ENCODE measurements at regions not wholly inside any gene's neighbourhood (a gene's known extent, or its start where the extent isn't known, plus 50 kb on each side); places are given as distances from the start of the nearest gene placed in this dataset.

GRCh38 chr11:134539285-134539684 is 127.2 kb upstream of the B3GAT1 start:
- Mint-ChIP-seq H3K36me3 (ENCODE audit: low read depth) (no peaks in the 10 kb centered on the region), H3K9me3 (no peaks in the 10 kb centered on the region), H3K4me1 (ENCODE audit: low read depth) (no peaks in the 10 kb centered on the region), H3K27me3 (ENCODE audit: insufficient read depth) (peaks cover 17% of the 10 kb centered on the region), H3K27ac (no peak overlapping the region), H3K4me3 (no peak overlapping the region)
- intact Hi-C loops (cut with micrococcal nuclease), result no loop called here
- DNase-seq (ENCODE audit: low spot score), result no peak

DNA sequence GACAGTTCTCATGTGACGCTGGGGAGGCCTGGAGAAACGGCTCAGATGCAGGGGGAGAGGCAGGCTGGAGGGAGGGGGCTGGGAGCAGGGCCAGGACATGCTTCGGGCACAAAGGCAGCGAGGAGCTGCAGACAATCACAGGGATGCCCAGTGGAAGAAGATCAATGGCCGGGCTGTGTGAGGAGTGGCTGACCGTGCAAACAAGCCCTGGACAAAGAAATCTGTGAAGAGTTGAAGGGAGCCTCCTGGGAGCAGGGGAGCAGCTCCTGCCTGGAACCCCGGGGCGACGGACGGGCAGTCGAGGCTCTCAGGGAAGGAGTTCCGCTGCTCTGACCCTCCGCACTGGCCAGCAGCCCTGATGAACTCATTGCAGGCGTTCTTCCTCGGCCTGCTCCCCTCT is 126.7 kb upstream of the B3GAT1 start:
- H3K36me3 Mint-ChIP-seq (ENCODE audit: low read depth), result no peaks in the 10 kb centered on the region
- no peaks in the 10 kb centered on the region for H3K9me3 Mint-ChIP-seq
- peaks cover 17% of the 10 kb centered on the region for H3K27me3 Mint-ChIP-seq (ENCODE audit: insufficient read depth)
- H3K4me1 Mint-ChIP-seq (ENCODE audit: low read depth), result no peaks in the 10 kb centered on the region
- no peak overlapping the region for H3K27ac Mint-ChIP-seq
- intact Hi-C loops (cut with micrococcal nuclease), result no loop called here
- no peak for DNase-seq (ENCODE audit: low spot score)
- H3K4me3 Mint-ChIP-seq, result no peak overlapping the region

GRCh38 chr11:134537941-134538340 is 125.9 kb upstream of the B3GAT1 start:
- Mint-ChIP-seq H3K9me3 (no peaks in the 10 kb centered on the region), H3K4me1 (ENCODE audit: low read depth) (no peaks in the 10 kb centered on the region), H3K27me3 (ENCODE audit: insufficient read depth) (peaks cover 14% of the 10 kb centered on the region), H3K27ac (no peak overlapping the region), H3K4me3 (no peak overlapping the region), H3K36me3 (ENCODE audit: low read depth) (no peaks in the 10 kb centered on the region)
- no peak for DNase-seq (ENCODE audit: low spot score)
- intact Hi-C loops (cut with micrococcal nuclease), result no loop called here

DNA sequence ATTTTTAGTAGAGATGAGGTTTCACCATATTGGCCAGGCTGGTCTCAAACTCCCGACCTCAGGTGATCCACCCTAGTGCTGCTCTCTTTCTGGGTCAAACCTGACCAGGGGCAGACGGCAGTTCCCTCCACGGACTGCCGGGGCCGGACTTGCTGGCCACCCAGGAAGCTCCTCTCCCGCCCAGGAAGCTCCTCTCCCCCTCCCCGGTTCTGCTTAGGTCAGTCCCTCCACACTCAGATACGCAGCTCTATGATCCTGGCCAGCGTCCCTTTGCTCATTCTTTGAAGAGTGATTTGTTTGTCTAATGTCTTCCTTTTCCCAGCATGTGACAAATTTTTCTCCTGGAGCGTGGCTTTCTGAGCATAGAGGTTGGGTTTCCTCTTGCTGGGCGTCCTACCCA is 125.3 kb upstream of the B3GAT1 start:
- Mint-ChIP-seq H3K27me3 (ENCODE audit: insufficient read depth) (peaks cover 11% of the 10 kb centered on the region), H3K4me3 (no peak overlapping the region), H3K36me3 (ENCODE audit: low read depth) (no peaks in the 10 kb centered on the region), H3K9me3 (no peaks in the 10 kb centered on the region), H3K4me1 (ENCODE audit: low read depth) (no peaks in the 10 kb centered on the region), H3K27ac (no peak overlapping the region)
- intact Hi-C loops (cut with micrococcal nuclease), result no loop called here
- no peak for DNase-seq (ENCODE audit: low spot score)

DNA sequence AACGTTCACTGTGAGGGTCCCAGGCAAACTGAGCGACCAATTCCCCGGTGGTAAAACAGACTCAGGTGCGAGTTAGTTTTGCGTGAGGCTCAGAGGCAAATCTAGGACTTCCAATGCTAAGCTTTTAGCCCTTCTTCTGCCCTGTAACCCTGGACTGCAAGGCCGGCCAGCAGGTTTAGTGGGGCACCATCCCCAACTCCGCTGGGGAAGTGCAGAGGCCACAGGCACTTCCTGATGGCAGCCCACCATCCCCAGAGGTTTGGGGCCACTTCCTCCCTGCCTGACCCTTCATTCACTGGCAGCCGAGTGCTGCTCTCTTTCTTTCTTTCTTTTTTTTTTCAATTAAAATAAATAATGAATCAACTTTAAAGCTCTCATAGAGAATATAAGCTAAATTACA is 124.6 kb upstream of the B3GAT1 start:
- Mint-ChIP-seq H3K27ac (no peak overlapping the region), H3K4me1 (ENCODE audit: low read depth) (no peaks in the 10 kb centered on the region), H3K27me3 (ENCODE audit: insufficient read depth) (peaks cover 11% of the 10 kb centered on the region), H3K36me3 (ENCODE audit: low read depth) (no peaks in the 10 kb centered on the region), H3K9me3 (no peaks in the 10 kb centered on the region), H3K4me3 (no peak overlapping the region)
- DNase-seq (ENCODE audit: low spot score), result no peak
- intact Hi-C loops (cut with micrococcal nuclease), result no loop called here

DNA sequence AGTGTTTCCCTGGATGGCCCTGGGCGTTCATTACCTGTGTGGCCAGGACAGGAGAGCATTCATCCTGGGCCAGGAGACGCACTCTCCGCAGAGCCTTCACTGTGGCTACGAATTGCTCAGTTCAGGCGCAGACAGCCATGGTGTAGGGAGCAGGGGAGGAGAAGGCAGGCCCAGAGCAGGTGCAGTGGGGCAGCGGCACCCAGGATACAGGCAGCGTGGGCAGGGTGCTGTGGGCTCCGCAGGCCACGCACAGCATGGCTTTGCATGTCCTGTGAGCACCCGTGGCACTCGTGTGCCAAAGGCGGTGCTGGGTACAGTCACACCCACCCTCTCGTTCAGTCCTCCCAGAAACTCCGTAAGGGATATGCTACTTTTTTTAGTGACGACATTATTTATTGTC is 124.2 kb upstream of the B3GAT1 start:
- Mint-ChIP-seq H3K27me3 (ENCODE audit: insufficient read depth) (peaks cover 11% of the 10 kb centered on the region), H3K4me3 (no peak overlapping the region), H3K36me3 (ENCODE audit: low read depth) (no peaks in the 10 kb centered on the region), H3K9me3 (no peaks in the 10 kb centered on the region), H3K4me1 (ENCODE audit: low read depth) (no peaks in the 10 kb centered on the region), H3K27ac (no peak overlapping the region)
- intact Hi-C loops (cut with micrococcal nuclease), result no loop called here
- no peak for DNase-seq (ENCODE audit: low spot score)

DNA sequence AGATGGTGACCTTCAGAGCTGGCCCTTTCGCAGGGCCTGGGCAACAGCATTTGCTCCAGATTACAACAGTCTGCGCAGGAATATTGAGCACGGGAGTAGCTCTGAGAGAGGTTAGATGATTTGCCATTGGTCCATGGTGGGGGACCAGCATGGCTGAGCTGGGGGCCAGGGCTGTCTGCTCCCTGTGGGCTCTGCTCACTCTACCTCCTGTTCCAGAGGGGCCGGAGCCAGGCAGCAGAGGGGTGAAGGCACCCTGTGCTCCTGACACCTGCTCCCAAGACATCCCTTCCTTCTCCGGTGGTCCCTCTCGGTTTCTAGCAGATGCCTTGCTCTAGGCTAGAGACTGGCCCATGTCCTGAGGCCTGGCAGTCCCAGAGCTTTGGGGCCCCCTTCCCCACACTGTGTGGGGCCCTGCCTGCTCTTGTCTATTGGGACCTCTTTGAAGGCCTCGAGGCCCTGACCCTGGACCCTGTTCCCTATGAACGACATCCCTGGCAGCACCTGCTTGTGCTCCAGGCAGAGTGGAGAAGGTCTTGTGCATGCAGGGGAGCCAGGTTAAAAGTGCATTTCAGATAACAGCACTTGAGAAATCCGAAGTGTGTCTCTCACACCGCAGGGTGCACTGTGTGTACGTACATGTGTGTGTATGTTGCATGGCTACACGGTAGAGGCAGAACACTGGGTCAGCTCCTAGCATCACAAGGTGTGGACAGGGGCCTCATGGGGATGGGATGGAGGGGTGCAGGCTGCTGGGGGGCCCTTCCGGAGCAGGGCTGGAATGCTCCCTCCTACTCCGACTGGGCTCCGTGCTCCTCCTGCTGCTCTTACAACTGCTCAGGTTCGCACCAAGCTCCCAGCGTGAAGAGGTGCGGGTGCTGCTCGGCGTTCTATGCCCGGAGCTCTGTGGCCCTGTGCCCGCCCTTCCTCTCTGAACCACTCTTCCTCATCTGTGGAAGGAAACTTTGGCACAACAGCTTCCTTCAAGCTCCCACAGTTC is 123.3 kb upstream of the B3GAT1 start:
- H3K27me3 Mint-ChIP-seq (ENCODE audit: insufficient read depth), result peaks cover 11% of the 10 kb centered on the region
- no peaks in the 10 kb centered on the region for H3K36me3 Mint-ChIP-seq (ENCODE audit: low read depth)
- H3K27ac Mint-ChIP-seq, result no peak overlapping the region
- no peaks in the 10 kb centered on the region for H3K4me1 Mint-ChIP-seq (ENCODE audit: low read depth)
- DNase-seq (ENCODE audit: low spot score), result no peak
- intact Hi-C loops (cut with micrococcal nuclease), result no loop called here
- H3K9me3 Mint-ChIP-seq, result no peaks in the 10 kb centered on the region
- H3K4me3 Mint-ChIP-seq, result no peak overlapping the region

GRCh38 chr11:134533511-134533910 is 121.5 kb upstream of the B3GAT1 start:
- H3K36me3 Mint-ChIP-seq (ENCODE audit: low read depth), result no peaks in the 10 kb centered on the region
- intact Hi-C loops (cut with micrococcal nuclease), result no loop called here
- H3K4me1 Mint-ChIP-seq (ENCODE audit: low read depth), result no peaks in the 10 kb centered on the region
- DNase-seq (ENCODE audit: low spot score), result no peak
- H3K27ac Mint-ChIP-seq, result no peak overlapping the region
- H3K4me3 Mint-ChIP-seq, result no peak overlapping the region
- peaks cover 11% of the 10 kb centered on the region for H3K27me3 Mint-ChIP-seq (ENCODE audit: insufficient read depth)
- H3K9me3 Mint-ChIP-seq, result no peaks in the 10 kb centered on the region

DNA sequence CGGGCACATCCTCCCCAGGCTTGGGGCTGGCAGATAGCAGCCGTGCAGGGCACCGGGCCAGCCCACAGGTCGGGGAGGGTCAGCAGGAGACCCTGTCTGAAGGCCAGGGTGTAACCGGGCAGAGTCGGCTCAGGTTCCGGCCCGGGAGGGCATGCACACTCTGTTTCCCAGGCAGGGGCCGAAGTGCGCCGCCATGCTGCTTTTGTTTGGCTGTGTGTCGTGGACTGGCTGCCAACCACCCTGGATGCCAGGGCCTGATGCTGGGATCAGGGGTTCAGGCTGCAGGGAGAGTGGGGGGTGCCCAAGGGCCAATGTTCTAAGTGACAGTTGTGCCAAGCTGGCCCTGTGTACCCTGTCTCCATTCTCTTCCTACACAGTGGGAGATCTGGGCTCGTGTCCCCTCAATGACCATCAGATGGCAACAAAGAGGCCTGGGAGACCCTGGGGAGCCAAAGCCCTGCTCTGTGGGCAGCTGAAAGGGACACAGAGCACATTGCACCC is 120.9 kb upstream of the B3GAT1 start:
- Mint-ChIP-seq H3K4me3 (no peak overlapping the region), H3K9me3 (no peaks in the 10 kb centered on the region), H3K27ac (no peak overlapping the region), H3K36me3 (ENCODE audit: low read depth) (no peaks in the 10 kb centered on the region), H3K4me1 (ENCODE audit: low read depth) (no peaks in the 10 kb centered on the region), H3K27me3 (ENCODE audit: insufficient read depth) (peaks cover 11% of the 10 kb centered on the region)
- intact Hi-C loops (cut with micrococcal nuclease), result no loop called here
- DNase-seq (ENCODE audit: low spot score), result no peak

DNA sequence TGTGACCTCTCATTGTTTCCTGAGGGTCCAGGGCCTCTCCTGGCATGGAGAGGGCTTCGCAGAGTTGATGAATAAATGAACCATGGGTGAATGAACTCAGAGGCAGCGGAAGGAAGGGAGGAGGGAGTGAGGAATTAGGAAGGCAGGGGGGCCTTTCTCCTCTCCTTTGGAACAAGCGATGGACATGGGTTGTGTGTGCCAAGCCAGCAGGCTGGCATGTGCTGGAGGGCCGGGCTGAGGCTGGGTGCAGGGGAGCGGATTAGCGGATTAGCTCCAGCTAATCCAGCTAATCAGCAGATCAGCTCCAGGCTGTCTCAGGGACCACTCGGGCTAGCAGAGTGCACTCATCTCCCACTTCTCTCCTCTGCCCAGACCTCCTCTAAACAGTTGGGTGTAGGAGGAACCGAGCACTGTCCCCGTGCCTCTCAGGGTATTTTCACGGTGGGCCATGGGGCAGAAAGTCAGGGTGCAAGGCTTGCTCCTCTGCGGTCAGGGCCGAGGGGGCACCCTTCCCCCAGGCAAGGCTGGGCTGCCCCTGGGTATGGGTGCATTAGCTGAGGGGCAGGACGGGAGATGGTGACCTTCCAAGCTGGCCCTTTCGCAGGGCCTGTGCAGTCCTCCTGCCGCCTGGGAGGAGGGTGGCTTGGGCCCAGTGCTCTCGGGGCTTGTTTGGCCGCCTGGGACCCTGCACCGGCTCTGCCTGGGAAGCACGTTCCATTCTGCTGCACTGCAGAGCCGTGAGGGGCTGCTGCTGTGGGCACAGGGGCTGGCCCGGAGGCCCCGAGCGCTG is 120.3 kb upstream of the B3GAT1 start:
- no peak overlapping the region for H3K4me3 Mint-ChIP-seq
- no peaks in the 10 kb centered on the region for H3K4me1 Mint-ChIP-seq (ENCODE audit: low read depth)
- no peaks in the 10 kb centered on the region for H3K36me3 Mint-ChIP-seq (ENCODE audit: low read depth)
- H3K27ac Mint-ChIP-seq, result no peak overlapping the region
- intact Hi-C loops (cut with micrococcal nuclease), result no loop called here
- H3K27me3 Mint-ChIP-seq (ENCODE audit: insufficient read depth), result peaks cover 8% of the 10 kb centered on the region
- no peaks in the 10 kb centered on the region for H3K9me3 Mint-ChIP-seq
- no peak for DNase-seq (ENCODE audit: low spot score)

GRCh38 chr11:134531327-134532130 is 119.5 kb upstream of the B3GAT1 start:
- intact Hi-C loops (cut with micrococcal nuclease), result no loop called here
- Mint-ChIP-seq H3K27me3 (ENCODE audit: insufficient read depth) (peaks cover 6% of the 10 kb centered on the region), H3K4me3 (no peak overlapping the region), H3K36me3 (ENCODE audit: low read depth) (no peaks in the 10 kb centered on the region), H3K4me1 (ENCODE audit: low read depth) (no peaks in the 10 kb centered on the region), H3K27ac (no peak overlapping the region), H3K9me3 (no peaks in the 10 kb centered on the region)
- no peak for DNase-seq (ENCODE audit: low spot score)

DNA sequence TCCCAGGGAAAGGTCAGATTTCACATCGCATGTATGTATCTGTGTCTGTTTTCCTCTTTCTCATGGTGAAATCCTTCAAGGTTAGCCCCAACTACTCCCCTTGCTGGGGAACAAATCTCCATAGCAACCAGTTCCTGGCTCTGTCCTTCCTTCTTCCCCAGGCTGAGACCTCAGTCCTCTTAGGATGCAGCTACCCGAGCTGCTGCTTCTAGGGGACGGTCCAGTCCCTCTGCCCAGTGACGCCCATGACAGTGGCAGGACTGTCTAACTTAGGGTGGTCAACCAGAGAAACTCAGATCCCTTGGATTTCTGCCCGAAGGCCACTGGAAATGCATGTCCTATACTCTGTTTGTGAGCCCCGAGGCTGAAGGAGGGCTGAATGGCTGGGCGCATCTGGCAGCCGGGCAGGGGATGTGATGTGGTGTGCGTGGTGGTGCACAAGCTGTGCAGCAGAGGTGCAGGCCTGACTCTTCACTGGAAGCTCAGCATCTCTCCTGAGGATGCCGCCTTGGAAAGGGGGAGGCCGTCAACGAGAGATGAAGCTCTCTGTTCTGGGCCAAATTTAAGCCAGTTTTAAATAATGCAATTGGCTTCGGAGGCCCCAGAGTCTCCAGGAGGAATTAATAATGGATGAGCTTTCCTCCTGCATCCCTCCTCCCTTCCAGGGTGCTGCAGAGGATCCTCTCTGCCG is 118.7 kb upstream of the B3GAT1 start:
- H3K27ac Mint-ChIP-seq, result no peak overlapping the region
- no peaks in the 10 kb centered on the region for H3K36me3 Mint-ChIP-seq (ENCODE audit: low read depth)
- no peak overlapping the region for H3K4me3 Mint-ChIP-seq
- intact Hi-C loops (cut with micrococcal nuclease), result no loop called here
- H3K27me3 Mint-ChIP-seq (ENCODE audit: insufficient read depth), result peaks cover 4% of the 10 kb centered on the region
- DNase-seq (ENCODE audit: low spot score), result no peak
- no peaks in the 10 kb centered on the region for H3K4me1 Mint-ChIP-seq (ENCODE audit: low read depth)
- no peaks in the 10 kb centered on the region for H3K9me3 Mint-ChIP-seq
